ENCODE measurements at regions not wholly inside any gene's neighbourhood (a gene's known extent, or its start where the extent isn't known, plus 50 kb on each side); places are given as distances from the start of the nearest gene placed in this dataset.

DNA sequence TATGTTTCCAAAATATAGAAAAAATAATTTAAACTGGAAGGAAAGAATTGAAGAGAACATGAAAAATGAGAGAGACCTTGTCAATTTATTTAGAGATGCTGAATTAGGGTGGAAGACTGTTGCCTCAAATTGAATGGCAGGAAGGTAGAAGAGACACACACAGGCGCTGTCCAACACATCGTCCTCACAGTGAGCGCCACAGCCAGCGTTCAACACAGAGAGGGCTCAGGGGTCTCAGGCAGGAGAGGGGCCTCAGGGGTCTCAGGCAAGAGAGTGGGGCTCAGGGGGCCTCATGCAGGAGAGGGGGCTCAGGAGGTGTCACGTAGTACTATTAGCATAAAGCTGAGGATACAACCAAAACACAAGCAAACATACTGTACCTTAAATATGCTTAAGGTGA is 65.7 kb downstream of the TMEM18 start:
- no peak for DNase-seq

DNA sequence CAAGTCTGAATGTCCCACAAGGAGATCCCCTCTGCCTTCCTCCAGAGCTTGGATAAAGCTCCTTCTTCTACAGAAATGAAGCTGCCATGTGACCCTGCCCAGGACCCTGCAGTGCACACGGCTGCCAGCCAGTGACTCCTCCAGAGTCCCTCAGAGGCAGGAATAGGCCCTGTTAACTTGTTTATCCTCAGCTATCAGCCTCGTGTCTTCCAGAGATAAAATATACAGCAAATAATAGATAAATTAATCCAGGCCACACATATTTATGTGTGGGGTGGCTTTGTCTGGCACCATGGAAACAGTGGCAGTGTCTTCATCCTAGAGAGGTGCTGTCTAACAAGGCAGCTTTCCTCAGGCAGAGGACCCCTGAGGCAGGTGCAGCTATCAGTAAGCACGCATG is 66.7 kb downstream of the TMEM18 start:
- no peak for DNase-seq

DNA sequence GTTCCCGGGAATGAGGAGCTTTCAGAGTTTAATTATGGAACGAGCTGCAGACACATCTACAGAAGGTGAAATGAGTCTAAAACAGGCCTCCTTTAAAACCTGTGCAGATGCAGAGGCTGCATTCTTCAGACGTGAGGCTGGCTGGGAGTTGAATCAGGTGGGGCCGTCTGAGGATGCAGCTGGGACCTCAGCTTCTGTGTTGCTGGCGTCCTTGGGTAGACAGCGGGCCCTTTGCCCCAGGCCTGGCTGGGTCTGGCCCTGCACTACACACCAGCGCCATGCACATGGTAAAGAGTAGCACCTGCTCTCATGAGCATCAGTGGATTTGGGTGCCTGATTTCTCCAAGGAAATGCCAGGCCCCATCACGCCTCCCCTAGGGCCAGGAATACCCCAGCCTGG is 67.3 kb downstream of the TMEM18 start:
- no peak for DNase-seq

DNA sequence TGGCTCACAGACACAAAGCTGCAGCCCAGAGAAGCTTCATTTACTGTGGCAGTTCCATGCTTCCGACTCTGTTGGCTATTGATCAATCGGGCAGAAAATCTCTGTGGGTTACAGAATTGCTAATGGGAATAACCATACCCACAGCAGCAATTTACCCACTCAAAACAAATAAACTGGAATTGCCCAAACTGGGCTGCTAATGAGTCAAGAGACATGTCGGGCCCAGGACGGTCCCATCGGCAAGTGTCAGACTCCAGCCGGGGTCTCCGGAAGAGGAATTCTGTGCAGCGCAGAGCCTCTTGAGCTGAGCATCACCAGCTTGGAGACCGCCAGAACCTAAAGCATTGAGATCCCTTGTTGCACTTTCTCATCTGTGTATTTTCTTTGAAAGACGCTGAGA is 67.8 kb downstream of the TMEM18 start:
- DNase-seq, result no peak

DNA sequence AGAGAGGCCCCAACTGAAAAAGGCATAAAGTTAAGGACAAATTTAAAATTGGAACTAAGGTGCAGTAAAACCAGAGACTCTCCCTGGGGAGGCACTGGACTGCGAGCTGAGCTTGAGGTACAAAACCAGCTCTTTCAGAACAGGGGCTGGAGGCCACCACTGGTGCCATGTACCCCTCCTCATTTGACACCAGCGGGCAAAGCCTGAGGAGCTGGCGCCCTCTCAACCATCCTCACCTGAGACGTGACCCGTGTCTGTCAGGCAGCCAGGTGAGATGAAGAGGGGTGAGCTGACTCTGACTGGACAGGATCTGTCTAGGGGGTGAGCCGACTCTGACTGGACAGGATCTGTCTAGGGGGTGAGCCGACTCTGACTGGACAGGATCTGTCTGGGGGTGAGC is 68.5 kb downstream of the TMEM18 start:
- no peak for DNase-seq

DNA sequence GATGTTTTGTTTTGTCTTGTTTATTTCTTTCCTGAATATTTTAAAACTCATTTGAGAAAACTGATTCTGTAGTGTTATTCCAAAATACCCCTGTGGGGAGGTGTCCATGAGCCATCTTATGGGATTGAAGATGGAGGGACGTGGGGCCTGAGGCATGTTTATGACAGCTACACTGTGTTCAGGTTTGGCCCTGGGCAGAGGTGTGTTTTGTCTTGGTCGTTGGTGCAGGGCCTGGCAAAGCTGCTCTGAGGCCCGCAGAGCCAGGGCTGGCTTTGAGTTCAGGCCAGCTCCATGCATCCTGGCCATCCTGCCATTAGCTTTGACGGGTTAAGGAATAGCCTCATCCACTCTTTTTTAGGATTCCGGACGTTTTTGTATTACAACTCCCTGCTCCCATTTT is 68.9 kb downstream of the TMEM18 start:
- DNase-seq, result no peak

DNA sequence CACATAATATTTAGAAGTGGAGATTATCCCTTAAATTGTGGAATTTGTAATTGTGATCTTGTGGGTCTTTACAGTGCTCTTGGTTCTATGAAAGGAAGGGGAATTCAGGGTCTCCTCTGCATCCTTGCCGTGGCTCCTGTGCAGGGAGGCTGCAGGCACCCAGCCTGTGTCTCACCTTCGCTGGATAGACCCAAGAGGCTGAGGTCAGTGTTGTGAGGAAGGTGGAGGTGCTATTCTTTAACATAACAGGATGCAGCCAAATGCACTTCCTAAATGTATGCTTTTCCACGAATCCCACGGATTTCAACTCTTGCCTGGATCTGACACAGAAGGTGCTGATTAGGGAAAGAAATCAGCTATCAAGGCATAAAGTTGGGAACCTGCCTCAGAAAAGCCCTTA is 69.5 kb downstream of the TMEM18 start:
- no peak for DNase-seq

DNA sequence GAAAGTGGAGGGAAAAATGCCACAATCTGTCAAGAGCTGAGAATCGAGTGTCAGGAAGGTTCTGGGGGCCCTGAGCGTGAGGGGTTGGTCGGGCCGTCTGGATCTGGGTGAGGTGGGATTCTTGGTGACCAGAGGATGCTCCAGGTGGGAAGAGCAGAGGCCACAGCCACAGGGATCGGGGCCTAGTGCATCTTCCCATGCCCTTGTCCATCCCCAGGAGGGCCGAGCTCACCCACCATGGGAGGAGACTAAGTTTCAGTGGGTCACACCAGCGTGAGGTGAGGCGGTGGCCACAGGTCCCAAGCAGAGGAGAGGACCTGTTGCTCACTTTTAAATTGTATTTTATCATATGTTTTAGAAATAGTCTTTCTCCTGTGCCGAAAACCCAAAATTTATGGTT is 70.0 kb downstream of the TMEM18 start:
- DNase-seq, result no peak

DNA sequence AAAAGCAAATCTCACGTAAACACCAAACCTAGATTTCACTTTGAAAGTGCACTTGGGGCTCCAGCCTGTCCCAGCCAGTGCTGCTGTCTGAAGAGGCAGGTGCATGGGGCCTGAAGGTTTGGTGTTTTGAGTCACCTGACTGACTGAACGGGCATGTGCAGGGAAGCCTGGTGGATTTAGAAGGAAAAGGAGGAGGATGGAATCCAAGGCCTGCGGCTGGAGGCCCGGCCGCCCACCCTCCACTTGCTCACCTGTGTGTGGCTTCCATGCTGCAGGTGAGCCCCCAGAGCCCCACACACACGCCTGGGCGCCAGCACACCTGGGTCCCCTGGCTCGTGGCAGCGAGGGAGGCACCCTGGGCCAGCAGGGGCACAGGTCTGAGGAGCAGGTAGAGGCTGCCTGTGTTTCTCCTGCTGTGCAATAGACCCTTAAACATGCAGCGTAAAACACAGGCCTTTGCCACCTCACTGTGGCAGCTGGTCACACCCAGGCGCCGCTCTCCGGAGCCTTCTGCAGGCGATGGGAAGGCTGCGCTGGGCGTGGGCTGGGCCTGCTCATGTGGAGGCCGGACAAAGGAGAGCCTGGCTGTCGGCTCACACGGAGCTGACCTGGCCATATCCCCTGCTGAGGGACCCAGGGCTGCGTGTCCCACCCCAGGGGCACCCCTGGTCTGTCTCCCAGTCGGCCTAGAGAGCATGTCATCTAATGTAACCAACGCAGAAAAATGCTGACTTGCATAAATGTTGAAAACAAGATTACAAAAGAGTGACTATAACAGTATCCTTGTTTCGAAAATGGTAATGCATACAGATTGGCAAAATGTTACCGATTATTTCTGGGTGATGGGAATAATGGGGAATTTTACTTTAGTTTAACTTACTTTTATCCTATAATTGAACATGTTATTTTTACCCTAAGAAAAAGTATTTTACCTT is 71.3 kb downstream of the TMEM18 start:
- DNase-seq, result no peak

DNA sequence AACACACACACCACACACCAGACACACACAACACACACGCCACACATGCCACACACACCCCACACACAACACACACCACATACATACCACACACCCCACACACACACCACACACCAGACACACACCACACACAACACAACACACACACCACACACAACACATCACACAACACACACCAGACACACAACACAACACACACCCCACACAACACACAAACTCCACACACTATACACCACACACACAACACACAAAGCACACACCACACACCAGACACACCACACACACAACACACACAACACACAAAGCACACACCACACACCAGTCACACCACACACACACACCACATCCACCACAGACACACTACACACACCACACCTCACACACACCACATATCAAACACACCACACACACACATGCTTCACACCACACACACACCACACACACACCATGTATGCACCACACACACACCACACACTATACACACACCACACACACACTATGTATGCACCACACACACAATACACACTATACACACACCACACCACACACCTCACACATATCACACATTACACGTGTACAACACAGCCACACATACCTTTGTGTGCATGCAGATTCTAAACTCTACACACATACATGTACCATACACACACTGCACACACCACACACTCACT is 72.2 kb downstream of the TMEM18 start:
- DNase-seq, result no peak

DNA sequence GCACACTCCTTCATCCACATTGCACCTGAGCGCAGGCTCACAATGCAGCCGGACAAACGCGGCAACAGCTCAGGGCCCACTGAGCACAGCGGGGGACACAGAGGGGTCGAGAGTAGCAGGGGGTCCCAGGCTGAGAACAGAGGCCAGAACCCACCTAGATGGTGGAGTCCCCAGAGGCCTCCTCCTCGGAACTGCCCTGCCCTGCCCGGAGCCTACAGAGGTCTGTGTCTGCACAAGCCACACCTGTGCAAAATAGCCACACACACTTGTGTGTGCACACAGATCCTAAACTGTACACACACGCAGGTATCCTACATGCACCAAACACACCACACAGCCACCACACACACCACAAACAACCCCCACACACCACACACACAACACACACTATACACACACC is 72.8 kb downstream of the TMEM18 start:
- DNase-seq, result no peak

DNA sequence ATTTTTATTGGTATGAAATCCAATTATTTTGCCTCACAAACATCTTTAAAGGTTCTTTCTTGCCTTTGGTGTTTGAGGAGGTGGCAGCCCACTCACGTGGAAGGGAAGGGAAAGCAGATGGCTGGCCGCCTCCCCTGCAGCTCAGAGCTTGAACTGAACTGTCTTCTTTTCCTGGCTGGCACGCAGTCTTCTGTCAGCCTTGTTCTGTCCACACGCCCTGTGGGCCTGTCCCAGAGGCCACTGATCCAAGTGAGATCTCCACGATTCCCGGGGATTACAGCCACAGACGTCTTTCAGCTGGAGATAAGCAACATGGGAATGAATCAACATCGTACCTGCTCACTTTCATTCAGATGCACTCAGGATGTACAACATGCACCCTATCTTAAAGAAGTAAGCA is 73.3 kb downstream of the TMEM18 start:
- DNase-seq, result no peak

DNA sequence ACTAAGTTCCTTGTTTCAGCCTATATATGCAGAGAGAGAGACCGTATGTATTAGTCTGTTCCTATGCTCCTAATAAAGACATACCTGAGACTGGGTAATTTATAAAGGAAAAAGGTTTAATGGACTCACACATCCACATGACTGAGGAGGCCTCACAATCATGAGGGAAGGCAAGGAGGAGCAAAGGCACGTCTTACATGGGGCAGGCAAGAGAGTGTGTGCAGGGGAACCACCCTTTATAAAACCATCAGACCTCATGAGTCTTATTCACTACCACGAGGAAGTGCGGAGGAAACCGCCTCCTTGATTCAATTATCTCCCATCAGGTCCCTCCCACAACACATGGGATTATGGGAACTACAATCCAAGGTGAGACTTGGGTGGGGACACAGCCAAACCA is 73.8 kb downstream of the TMEM18 start:
- DNase-seq, result no peak

DNA sequence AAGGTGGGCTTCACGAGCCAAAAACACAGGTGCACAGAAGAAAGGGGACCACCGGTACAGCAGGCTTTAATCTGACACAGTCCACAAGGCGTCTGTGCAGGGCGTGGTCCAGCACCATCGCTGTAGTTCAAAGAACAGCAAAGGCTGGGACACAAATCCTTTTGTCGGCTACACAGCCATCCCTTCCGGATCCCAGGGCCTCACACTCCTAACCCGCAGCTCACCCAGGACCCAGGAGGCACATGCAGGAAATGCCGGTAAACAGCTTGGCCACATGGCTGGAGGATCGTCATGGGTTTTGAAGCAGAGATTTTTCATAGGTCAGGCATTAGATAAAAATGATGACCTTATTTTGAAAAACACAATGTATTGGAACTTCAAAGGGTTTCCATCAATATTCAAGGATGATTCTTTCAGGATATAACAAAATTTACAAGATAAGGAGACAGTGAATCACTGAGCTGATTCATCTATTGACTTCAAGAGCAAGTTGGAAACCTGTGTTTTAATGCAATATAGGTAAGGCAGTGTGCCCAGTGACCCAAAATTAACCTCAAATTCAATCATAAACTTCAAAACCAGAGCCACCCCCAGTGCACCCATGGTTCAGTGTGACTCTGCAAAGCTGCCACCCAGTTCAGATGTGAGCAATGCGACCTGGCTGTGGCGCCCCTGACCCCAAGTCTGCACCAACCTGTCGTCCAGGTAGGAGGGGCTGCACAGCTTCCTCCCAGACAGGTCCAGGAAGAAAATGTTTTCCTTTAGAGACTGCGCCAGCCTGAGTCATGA is 74.4 kb downstream of the TMEM18 start:
- no peak for DNase-seq

DNA sequence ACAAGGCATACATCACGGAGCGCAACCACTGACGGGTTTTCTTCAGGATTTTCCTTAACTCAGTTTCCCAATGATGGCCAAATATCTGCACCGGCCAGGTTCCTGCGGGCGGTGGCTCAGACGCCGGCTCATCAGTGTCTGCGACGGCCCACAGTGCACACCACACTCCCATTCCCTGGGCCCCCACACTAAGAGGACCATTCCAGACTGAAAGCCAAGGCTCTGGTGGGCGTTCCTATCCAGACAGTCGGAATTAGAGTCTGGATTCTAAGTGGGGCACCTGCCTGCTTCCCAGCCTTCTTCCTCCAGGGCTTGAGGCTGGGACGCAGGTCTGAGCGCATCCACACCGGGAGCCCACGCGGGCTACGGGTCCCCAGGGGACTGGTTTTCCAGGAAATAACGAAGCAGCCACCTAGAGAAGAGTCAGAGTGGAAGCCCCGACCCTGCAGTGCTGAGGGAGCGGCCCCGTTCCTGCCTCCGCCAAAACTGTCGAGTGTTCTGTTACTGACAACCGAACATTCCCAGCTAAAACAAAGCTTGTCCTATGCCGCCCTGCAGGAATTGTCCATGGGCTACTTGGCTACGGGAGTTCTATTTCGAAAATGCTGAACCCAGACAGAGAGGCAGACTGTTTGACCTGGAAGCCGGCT is 75.3 kb downstream of the TMEM18 start:
- no peak for DNase-seq

DNA sequence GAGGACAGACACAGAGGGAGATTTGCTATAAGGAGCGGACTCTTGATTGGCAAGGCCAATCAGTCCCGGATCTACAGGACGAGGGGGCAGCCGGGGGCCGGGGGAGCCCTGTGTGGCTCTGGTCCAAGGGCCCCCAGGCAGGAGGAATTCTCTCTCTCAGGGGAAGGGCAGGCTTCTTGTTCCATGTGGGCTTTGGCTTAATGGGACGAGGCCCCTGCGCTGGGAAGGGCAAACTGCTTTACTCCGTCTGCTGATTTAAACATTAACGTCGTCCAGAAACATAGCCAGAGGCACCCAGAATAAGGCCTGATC is 75.9 kb downstream of the TMEM18 start:
- DNase-seq, result no peak

DNA sequence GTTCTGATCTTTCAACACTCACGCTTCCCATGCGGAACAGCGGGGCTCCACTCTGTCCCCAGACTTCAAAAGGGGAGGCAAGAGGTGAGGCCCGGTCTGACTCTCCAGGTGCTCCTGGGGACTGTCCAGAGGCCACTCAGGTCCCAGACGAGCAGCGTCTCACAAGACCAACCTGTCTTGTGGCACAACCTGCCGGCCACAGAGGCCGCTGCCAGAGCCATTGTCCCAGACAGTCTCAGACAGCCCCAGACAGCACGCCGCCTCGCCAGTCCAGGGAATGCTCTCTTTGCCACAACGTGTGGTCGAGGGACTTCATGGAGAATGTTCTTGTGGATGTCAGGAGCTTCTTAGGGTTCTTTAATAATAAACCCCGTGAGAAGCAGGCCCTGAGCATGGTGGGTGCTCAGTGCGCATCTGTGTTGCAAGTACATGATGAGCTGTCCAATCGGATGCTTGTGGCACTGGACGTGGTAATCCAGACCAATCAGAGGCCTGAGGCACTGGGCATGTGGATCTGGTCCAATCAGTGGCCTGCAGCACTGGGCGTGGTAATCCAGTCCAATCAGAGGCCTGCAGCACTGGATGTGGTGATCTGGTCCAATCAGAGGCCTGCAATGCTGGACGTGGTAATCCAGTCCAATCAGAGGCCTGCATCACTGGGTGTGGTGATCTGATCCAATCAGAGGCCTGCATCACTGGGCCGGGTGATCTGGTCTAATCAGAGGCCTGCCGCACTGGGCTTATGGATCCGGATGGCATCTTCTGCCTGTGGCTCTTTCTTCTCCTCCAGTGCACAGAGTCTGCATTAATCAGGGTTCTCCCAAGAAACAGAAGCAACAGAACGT is 76.4 kb downstream of the TMEM18 start:
- DNase-seq, result no peak

DNA sequence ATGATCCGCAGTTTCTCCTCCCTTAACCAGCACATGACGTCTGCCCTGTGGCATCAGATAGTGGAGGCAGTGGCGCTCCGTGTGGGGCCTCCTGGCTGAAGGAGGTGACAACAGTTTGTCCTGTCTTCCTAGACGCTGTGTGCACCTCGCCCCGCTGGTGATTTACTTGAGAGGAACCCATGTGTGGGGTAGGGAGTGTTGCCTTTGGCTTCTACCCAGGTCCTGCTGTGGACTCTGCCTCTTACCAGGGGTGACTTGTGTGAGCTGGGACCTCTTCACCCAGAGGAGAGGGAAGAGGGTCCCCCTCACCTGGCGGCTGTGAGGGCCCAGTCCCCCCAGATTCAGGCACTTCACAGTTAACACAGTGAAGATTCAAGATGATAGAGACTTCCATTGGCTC is 77.6 kb downstream of the TMEM18 start:
- DNase-seq, result no peak

DNA sequence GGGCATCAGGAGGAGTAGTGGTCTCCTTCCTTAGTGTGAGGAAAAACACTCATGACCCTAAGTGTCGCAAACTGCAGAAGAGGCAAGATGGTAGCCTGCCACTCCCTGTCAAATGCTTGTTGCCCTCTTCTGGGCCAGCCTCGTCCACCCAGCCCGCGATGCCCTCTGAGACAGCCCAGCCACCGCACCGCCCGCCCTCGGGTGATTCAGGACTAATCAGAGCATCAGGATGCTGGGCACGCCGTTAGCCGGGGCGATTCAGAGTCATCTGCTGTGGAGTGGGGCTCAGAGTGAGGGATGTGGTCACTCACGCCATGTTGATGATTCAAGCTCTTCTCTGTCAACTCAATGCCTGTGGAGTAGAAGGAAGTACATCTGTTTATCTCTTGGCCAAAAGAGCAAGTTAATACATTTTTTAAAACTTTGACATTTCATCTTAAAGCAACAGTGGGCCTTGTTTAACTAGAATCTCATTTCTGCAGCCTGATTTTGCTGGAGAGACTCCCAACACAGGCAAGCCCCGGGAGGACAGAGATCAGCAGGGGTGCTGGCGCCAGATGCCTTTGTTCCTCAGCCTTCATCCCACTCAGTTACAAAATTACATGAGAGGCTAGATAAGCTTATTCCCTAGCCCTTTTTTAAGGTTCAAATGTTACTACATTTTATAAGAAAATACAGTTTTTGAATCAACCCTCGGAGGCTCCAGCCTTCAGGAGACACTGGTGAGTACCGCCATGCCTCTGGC is 79.0 kb downstream of the TMEM18 start:
- no peak for DNase-seq

DNA sequence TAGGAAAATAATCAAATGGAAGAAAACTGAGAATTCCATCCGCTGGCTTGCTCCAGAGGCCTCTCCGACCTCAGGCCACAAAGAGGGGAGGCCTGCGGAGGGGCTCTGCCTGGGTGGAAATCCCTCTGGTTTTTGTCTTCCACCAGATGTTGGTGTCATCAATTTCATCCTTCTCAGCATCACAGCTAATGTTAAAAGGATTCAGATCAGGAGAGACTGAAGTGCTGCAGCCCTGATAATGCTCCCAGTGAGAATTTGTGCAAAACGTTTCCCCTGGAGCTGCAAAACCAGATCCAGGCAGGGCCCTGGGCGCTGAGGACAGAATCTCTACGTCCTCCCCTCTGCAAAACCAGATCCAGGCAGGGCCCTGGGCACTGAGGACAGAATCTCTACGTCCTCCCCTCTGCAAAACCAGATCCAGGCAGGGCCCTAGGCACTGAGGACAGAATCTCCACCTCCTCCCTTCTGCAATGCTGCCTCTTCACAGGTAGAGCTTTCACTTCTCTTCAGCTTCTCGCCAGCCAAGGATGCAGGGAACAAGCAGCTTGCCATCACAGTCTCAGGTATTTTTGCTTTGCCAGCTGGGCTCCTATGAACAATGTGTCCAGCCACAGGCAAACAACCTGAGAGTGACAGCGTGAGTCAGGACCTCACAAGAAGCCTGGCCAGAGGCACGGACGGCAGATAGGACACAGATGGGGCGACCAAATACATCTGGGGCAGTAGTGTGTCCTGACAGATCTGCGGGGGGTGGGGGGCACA is 81.2 kb downstream of the TMEM18 start:
- no peak for DNase-seq

Measured in CD4-positive, alpha-beta T cell treated with Interleukin-10 for 1 hour (primary cell).